D721Med (cell line): ENCODE measurements at regions not wholly inside any gene's neighbourhood (a gene's known extent, or its start where the extent isn't known, plus 50 kb on each side); places are given as distances from the start of the nearest gene placed in this dataset.
A peak's percentile ranks its signal among the peaks of the same experiment; 100 is the strongest.

Source experiments
- DNase-seq: peaks from one replicate; pipeline ENCODE4 v3.0.0; 2011; ENCODE audit warnings: low spot score; ENCODE audit not compliant: insufficient read length
- FAIRE-seq: peaks from 2 replicates; lab custom pipeline; 2011; peaks lifted over from hg19 to GRCh38; lab: Jason Lieb, UNC
- TF ChIP-seq, protein P1 (sequence below): IDR thresholded peaks from 2 replicates; pipeline ENCODE4 v1.5.1; 2012; ENCODE audit warnings: mild to moderate bottlenecking, control low read depth; ENCODE audit not compliant: insufficient read depth; ENCODE audit errors: missing control alignments

GRCh38 chr1:105137543-105138457 lies 1388.1 kb downstream of the AMY1C start:
- no peak for DNase-seq

GRCh38 chr1:105138458-105138893 lies 1388.8 kb downstream of the AMY1C start:
- TF ChIP-seq, protein P1, sequence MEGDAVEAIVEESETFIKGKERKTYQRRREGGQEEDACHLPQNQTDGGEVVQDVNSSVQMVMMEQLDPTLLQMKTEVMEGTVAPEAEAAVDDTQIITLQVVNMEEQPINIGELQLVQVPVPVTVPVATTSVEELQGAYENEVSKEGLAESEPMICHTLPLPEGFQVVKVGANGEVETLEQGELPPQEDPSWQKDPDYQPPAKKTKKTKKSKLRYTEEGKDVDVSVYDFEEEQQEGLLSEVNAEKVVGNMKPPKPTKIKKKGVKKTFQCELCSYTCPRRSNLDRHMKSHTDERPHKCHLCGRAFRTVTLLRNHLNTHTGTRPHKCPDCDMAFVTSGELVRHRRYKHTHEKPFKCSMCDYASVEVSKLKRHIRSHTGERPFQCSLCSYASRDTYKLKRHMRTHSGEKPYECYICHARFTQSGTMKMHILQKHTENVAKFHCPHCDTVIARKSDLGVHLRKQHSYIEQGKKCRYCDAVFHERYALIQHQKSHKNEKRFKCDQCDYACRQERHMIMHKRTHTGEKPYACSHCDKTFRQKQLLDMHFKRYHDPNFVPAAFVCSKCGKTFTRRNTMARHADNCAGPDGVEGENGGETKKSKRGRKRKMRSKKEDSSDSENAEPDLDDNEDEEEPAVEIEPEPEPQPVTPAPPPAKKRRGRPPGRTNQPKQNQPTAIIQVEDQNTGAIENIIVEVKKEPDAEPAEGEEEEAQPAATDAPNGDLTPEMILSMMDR: no peak
- DNase-seq (no peak), FAIRE-seq (no peak)

More at GRCh38 chr1:105137543-105138457, 1388.1 kb downstream of the AMY1C start:
- FAIRE-seq: no peak
- TF ChIP-seq, protein P1: peak; percentile 30

- FAIRE-seq (no peak), DNase-seq (no peak)
- TF ChIP-seq, protein P1: no peak
These were observed 1423.1 kb downstream of the AMY1C start for GRCh38 chr1:105172788-105173187.

- FAIRE-seq (no peak), DNase-seq (no peak)
- TF ChIP-seq, protein P1: no peak
These were observed 1431.1 kb downstream of the AMY1C start for GRCh38 chr1:105180789-105181188.

- TF ChIP-seq, protein P1: no peak
- FAIRE-seq (no peak), DNase-seq (no peak)
These were observed 1455.2 kb downstream of the AMY1C start for GRCh38 chr1:105204836-105205371.

GRCh38 chr1:105208581-105208980 lies 1458.9 kb downstream of the AMY1C start:
- FAIRE-seq (no peak), DNase-seq (no peak)
- TF ChIP-seq, protein P1: no peak
